ENCODE measurements at regions not wholly inside any gene's neighbourhood (a gene's known extent, or its start where the extent isn't known, plus 50 kb on each side); places are given as distances from the start of the nearest gene placed in this dataset.
"Not testable (repeated sequence)": the region's sequence is repeated elsewhere in the genome, so short reads cannot be mapped to it uniquely, and the experiment has no call there.

DNA sequence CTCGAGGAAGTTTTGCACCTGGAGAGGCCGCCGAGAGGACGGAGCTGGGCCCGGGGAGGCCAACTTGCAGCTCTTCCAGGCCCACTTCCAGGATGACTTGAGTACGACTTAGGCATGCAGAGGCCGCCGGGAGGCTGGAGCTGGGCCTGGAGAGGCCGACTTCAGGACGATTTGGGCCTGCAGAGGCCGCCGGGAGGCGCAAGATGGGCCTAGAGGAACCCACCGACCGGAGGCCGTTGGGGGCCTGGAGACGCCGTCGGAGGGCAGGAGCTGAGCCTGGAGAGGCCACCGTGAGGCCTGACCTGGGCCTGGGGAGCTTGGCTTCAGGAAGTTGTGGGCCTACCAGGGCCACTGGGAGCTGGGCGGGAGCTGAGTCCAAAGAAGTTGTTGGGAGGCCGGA lies 250.5 kb upstream of the NUPR2 start:
- H3K4me3 ChIP-seq (ENCODE audit: low read depth, low read length); DNase-seq (ENCODE audit: low read depth, low spot score); in situ Hi-C loops (cut with HindIII; ENCODE audit: low sequenced_read_pairs): not testable (repeated sequence)

DNA sequence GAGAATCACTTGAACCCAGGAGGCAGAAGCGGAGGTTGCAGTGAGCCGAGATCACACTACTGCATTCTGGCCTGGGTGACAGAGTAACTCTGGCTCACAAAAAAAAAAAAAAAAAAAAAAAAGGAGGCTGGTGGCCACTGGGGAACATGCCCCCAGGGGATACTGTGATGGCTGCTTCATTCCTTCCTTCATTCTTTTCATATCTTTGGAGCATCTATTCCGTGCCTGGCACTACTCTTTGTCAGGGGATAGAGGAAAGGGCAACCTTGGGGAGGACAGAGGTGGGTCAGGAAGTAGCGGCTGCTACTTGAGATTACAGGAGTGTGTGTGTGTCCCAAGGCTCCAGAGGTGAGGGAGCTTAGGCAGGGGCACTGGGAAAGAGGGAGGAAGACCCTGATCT lies 236.4 kb upstream of the NUPR2 start:
- H3K4me3 ChIP-seq (ENCODE audit: low read depth, low read length); in situ Hi-C loops (cut with HindIII; ENCODE audit: low sequenced_read_pairs); DNase-seq (ENCODE audit: low read depth, low spot score): not testable (repeated sequence)

DNA sequence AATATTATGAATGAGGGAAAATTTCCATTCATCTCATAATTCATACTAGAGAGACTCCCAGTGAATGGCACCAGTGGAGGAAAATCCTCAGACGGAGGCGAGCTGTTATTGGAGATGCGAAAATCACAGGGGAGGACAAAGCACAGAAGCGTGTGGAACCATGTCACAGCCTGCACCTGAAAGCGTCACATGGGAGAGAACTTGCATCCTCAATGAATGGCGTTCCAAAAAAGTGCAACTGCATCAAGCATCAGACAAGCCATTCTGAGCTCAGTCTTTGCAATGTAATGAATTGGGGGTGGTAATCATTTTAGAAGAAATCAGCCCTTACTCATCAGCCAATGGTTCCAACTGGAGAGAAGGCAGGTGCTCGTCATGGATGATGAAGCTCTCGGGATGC lies 235.0 kb upstream of the NUPR2 start:
- DNase-seq (ENCODE audit: low read depth, low spot score); in situ Hi-C loops (cut with HindIII; ENCODE audit: low sequenced_read_pairs); H3K4me3 ChIP-seq (ENCODE audit: low read depth, low read length): not testable (repeated sequence)

DNA sequence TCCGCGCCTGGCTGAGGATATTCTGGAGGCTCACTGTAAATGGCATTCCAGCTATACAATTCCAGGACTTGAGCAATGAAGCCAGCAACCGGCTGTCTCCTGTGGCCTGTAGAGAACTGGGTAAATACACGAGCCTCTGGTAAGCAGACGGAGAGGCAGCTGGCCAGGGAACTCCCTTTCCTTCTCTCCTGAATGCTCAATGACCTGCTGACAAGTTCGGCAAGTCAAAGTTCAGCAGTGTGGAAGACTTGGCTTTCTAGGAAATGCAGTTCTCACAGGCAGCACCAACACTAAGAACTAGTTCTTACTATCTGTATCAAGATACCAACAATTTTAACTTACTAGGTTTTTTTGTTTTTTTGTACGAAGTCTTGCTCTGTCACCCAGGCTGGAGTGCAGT lies 232.1 kb upstream of the NUPR2 start:
- in situ Hi-C loops (cut with HindIII; ENCODE audit: low sequenced_read_pairs); DNase-seq (ENCODE audit: low read depth, low spot score); H3K4me3 ChIP-seq (ENCODE audit: low read depth, low read length): not testable (repeated sequence)

DNA sequence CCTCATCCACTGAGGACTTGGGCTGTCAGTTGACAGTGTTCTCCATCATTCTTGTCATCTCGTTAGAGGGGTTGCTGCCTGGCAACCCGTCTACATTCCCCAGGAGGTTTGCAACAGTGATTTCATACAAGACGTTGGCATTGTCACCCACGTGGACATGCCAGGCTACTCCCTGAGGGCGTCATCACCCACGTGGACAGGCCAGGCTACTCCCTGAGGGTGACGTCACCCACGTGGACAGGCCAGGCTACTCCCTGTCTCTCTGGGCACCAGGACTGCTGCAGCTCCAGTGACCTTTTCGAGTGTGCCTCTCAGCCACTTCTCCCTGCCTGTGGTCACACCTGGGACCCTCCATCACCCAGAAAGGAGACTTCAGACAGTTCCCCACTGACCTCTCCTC lies 212.1 kb upstream of the NUPR2 start:
- DNase-seq (ENCODE audit: low read depth, low spot score); in situ Hi-C loops (cut with HindIII; ENCODE audit: low sequenced_read_pairs); H3K4me3 ChIP-seq (ENCODE audit: low read depth, low read length): not testable (repeated sequence)

DNA sequence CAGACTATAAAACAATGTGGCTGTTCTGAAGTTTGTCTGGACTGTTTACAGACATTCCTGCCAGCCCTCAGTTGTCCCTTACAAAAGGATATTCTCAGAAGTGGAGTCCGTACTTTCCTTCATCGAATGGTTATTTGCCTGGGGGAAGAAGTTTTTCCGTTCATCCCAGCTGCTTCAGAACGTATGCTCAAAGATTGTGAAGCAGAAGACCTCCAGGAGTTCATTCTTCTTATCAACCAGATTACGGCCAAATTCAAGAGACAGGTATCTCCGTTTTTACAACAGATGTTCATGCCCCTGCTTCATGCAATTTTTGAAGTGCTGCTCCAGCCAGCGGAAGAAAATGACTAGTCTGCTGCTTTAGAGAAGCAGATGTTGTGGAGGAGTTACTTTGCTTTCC lies 174.3 kb upstream of the NUPR2 start:
- TF ChIP-seq, protein P1, sequence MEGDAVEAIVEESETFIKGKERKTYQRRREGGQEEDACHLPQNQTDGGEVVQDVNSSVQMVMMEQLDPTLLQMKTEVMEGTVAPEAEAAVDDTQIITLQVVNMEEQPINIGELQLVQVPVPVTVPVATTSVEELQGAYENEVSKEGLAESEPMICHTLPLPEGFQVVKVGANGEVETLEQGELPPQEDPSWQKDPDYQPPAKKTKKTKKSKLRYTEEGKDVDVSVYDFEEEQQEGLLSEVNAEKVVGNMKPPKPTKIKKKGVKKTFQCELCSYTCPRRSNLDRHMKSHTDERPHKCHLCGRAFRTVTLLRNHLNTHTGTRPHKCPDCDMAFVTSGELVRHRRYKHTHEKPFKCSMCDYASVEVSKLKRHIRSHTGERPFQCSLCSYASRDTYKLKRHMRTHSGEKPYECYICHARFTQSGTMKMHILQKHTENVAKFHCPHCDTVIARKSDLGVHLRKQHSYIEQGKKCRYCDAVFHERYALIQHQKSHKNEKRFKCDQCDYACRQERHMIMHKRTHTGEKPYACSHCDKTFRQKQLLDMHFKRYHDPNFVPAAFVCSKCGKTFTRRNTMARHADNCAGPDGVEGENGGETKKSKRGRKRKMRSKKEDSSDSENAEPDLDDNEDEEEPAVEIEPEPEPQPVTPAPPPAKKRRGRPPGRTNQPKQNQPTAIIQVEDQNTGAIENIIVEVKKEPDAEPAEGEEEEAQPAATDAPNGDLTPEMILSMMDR (IDR thresholded peaks at IDR 0.05; ENCODE audit: low read depth, low read length): no peak
- in situ Hi-C loops (cut with HindIII; ENCODE audit: low sequenced_read_pairs): no loop called here
- H3K4me3 ChIP-seq (ENCODE audit: low read depth, low read length): no peak overlapping the region
- DNase-seq (ENCODE audit: low read depth, low spot score): no peak

DNA sequence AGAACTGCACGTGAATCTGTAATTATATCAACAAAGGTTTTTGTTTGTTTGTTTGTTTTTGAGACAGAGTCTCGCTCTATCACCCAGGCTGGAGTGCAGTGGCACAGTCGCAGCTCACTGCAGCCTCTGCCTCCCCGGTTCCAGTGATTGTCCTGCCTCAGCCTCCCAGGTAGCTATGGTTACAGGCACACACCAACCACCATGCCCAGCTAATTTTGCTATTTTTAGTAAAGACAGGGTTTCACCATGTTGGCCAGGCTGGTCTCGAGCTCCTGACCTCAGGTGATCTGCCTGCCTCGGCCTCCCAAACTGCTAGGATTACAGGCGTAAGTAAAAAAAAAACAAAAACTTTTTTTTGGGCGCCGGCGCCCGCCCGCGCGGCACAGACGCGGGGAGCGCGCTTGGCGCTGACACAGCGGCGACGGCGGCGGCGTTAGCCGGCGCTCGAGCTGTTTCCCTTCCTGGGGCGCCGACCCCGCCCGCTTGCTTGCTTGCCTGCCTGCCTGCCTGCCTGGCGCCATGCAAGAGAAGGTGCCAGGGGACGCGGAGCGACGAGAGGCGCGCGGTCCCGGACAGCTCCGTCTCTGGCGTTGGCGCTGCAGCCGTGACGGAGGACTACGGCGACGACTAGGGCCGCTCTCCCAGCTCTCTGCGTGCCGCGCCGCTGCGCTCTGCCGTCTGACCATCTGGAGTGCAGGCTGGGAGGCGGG lies 171.4 kb upstream of the NUPR2 start:
- no peak for DNase-seq (ENCODE audit: low read depth, low spot score)
- in situ Hi-C loops (cut with HindIII; ENCODE audit: low sequenced_read_pairs): no loop called here
- TF ChIP-seq, protein P1 (IDR thresholded peaks at IDR 0.05; ENCODE audit: low read depth, low read length): no peak
- H3K4me3 ChIP-seq (ENCODE audit: low read depth, low read length): no peak overlapping the region

DNA sequence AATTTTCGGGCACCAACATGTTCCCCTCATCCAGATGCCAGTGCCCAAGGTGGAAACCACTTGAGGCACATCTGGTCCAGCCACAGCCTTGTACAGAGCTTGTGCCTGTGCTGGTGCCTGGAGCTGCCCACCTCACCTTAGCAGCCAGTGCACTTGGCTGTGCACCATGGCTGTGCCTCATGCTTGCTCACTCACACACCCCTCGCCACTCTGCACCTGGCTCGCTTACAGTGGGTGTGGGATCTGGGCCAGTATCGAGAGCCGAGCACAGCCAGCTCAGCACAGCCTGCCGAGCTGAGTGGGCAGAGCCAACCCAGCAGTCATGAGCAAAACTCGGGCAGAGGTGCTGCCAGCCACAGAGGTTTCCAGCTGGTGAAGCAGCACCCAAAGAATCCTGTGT lies 139.9 kb upstream of the NUPR2 start:
- no peak overlapping the region for H3K4me3 ChIP-seq (ENCODE audit: low read depth, low read length)
- TF ChIP-seq, protein P1 (IDR thresholded peaks at IDR 0.05; ENCODE audit: low read depth, low read length): no peak
- no peak for DNase-seq (ENCODE audit: low read depth, low spot score)
- in situ Hi-C loops (cut with HindIII; ENCODE audit: low sequenced_read_pairs): no loop called here

DNA sequence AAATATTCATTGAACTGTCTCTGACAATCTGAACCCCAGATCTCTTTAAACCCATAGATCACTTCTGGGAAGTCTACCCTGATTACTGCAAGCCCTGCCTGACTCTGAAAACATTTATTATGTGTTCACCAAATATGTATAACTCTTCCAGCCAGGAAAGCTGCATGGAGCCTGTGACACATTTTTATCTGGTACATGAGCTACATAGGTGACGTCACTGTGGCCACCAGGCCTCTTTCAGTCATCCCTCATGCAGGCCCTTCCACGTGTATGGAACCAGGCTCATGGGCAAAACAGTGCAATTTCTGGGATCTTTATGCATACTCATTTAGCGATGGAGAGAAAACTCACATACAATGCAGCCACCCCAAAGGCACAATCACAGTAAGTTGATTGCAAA lies 133.9 kb upstream of the NUPR2 start:
- TF ChIP-seq, protein P1 (IDR thresholded peaks at IDR 0.05; ENCODE audit: low read depth, low read length): no peak
- DNase-seq (ENCODE audit: low read depth, low spot score): no peak
- no peak overlapping the region for H3K4me3 ChIP-seq (ENCODE audit: low read depth, low read length)
- in situ Hi-C loops (cut with HindIII; ENCODE audit: low sequenced_read_pairs): no loop called here
